ENCODE measurements at regions not wholly inside any gene's neighbourhood (a gene's known extent, or its start where the extent isn't known, plus 50 kb on each side); places are given as distances from the start of the nearest gene placed in this dataset.
A peak's percentile ranks its signal among the peaks of the same experiment; 100 is the strongest.

DNA sequence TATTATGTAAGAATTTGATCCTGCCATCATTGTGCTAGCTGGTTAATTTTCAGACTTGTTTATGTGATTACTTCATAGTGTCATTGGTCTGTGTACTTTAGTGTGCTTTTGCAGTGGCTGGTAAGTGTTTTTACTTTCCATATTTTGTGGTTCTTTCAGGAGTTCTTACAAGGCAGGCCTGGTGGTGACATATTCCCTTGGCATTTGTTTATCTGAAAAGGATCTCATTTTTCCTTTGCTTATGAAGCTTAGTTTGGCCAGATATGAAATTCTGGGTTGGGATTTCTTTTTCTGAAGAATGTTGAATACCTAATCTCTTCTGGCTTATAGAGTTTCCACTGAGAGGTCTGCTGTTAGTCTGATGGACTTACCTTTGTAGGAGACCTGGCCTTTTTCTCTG, 72.8 kb upstream of the MC4R start:
- DNase-seq (ENCODE audit: low spot score), result no peak

DNA sequence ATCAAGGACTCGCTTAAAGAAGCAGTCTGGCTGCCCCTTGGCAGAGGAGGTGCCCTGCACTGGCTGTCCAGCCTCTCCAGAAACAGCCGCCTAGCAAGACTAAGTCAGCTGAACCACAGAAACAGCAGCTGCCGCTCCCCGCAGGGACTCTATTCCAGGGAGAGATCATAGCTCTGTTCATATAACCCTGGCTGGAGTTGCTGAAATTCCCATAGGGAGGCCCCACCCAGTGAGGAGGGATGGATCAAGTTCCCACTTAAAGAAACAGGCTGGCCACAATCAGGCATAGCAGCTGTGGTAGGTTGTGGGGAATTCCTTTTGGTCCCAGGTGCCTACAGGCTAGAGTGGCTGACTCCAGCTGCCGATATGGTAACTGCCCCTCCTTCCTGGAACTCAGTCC, 74.2 kb upstream of the MC4R start:
- no peak for DNase-seq (ENCODE audit: low spot score)

DNA sequence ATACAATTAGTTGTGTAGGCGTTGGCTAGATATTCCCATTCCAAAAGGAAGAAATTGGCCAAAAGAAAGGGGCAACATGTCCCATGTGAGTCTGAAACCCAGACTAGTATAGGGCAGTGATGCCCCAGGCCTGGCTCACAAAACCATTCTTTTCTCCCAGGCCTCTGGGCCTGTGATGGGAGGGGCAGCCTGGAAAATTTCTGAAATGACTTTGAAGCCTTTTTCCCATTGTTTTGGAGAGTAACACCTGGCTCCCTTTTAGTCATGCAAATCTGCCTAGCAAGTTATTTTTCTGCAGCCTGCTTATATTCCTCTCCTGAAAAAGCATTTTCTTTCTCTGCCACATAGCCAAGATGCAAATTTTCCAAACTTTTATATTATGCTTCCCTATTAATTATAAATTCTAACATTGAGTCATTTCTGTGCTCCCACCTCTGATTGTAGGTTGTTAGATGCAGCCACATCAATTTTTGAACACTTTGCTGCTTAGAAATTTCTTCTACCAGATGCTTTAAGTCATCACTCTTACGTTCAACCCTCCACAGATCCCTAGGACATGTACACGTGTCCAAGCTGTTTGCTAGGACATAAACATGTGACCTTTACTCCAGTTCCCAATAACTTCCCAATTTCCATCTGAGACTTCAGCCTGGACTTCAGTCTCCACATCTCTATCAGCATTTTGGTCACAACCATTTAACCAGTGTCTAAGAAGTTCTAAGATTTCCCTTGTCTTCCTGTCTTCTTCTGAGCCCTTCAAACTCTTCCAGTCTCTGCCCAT, 76.1 kb upstream of the MC4R start:
- no peak for DNase-seq (ENCODE audit: low spot score)

DNA sequence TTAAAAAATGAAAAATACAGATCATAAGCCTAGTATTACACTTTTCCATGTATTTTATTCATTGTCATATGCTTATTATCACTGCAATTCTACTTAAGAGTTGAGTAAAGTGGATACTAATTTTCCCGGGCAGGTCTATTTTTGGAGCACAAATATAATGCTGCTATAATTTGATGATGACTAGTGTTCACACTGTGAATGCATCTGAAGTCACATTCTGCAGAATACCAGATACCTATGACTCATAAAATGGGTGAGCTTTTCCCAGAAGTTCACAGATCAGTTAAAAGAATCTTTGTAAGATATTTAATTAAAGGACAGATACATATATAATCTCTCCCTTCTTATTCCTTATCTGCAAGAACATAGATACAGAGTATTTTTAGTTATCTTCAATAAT, 79.8 kb upstream of the MC4R start:
- DNase-seq (ENCODE audit: low spot score), result peak; percentile 29

DNA sequence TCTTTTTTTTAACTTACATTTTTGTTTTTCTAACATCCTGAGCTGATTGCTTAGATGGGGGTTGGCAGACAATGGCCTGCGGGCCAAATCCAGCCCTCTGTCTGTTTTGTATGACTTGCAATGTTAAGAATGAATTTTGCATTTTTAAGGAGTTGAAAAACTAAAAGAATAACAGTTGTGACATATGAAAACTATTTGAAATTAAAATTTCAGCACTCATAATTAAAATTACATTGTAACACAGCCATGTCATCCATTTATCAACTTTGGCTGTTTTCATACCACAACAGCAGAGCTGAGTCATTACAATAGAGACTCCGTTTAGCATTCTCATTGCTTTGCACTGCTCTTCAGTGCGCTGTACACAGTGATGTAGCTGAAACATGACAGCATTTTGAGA, 94.1 kb upstream of the MC4R start:
- DNase-seq (ENCODE audit: low spot score), result no peak

DNA sequence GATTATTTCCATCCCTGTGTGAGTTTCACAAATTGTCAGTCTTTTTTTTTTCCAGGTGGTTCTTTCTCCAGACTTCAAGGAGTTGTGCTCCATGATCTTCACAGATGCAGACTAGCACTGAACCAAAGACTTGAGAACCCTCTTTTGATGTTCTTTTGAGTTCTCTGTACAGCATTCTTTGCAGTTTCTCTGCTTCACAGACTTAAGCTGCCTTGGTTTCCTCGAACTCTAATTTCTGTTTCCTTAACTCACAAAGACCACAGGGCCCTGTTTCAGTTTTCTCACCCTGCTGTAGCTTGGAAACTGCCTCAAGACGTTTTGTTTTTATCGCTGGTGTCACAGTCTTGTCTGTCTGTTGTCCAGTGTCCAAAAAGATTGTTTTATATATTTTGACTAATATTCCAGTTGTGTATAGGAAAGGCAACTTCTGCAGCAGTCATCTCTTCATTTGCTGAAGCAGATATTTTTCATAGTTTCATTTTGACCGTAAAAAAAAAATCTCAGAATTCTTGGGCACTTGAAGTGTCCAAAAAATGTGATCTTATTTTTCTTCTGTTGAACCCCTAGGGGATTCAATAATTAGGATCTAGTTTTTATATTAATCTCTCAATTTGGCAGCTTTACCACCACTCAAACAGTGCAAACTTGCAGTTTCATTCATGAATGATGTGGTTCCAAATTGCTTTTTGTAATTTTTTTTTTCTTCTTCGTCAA, 97.0 kb upstream of the MC4R start:
- DNase-seq (ENCODE audit: low spot score), result no peak

DNA sequence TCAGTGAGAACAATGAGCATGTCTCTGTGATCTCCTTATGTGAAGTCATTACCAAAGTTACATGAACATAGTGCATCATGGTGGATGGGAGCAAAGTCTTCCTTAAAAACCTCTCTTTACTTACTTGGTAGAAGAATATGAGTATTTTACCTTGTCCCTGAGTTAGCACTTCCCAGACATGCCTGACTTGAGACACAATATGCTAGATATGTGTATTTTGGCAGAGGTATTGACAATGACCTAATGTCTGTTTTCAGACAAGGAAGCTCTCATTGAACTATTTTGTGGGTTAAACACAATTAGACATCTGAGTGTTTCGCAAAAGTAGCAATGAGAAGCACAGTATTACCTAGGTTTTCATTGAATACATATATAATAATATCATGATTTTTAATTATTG, 99.1 kb upstream of the MC4R start:
- peak; percentile 74 for DNase-seq (ENCODE audit: low spot score)

DNA sequence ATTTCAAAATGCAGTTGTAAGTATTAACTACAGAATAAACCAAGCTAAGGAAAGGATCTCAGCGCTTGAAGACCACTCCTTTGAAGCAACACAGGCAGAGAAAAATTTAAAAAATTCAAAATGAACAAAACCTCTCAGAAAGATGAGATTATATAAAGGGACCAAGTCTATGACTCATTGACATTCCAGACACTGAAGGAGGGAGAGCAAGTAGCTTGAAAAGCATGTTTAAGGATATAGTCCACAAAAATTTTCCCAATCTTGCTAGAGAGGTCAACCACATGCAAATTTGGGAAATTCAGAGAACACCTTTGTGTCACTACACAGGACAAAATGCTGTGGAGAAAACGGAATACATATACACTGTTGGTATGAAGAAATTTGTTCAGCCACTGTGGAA, 112.6 kb upstream of the MC4R start:
- DNase-seq (ENCODE audit: low spot score), result peak; percentile 27

DNA sequence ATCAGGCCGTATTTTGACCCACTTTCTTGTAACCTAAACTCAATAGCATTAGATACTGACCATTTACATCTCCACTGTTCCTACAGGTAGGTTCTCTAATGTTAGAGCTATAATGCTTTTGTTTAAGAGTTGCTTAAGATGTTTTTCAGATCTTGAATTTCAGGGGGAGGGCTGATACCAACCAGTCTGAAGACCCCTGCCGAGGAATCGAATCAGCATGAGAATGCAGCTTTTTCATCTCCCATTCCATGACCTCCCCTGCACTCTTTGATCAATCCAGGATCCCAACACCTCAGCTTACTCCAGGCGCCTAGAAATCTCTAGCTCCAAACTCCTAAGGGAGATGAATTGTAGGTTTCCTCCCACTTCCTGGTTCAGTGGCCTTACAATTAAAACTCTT, 120.5 kb upstream of the MC4R start:
- no peak for DNase-seq (ENCODE audit: low spot score)

DNA sequence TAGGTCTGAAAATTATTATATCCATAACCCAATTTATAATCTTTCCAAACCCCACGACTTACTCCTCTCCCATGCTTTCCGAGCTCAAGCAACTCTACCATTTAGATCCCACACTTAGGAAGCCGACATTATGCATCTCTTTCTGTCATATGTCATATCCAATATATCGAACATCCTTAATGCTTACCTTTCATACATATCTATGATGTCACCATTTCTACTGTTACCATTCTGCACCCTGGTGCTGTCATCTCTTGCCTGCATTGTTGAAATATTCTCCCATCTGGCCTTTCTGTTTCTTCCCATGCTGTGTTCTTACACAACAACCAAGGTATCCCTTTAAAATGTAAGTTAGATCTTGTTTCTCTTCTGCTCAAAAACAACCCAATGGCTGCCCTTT, 127.1 kb upstream of the MC4R start:
- no peak for DNase-seq (ENCODE audit: low spot score)

DNA sequence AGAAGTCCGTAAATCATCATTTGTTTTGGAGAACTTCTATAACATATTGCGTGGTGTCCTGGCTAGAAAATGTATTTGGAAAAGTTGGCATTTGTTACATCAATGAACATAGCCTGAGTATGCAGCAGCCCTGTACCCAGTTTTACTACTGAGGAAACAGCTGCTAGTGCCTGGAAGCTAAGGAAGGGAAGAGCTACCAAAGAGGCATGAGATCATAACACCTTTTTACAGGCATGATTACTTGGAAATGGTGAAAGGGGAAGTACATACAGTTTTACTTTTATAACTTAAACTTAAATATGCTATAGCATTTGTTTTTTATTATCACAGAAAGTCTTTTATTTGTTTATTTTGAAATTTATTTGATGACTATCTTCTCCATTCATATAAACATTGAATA, 128.4 kb upstream of the MC4R start:
- no peak for DNase-seq (ENCODE audit: low spot score)

DNA sequence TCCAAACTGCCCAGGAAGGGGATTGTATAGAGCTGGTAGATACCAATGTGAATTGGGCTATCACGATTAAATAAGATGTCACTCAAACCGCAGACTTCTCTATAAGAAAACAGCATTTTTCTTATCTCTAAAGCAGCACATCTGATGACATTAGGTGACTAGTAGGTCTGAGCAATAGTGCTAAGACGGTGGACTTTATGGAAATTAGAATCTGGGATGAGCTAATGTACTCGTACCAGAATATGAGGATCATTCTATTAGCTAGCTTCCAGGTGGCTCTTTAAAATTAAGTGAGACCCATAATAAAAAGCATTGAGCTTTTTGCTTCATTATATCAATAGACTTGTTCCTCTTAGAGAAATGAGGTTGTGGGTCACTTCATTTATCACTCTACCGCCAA, 130.0 kb upstream of the MC4R start:
- no peak for DNase-seq (ENCODE audit: low spot score)

DNA sequence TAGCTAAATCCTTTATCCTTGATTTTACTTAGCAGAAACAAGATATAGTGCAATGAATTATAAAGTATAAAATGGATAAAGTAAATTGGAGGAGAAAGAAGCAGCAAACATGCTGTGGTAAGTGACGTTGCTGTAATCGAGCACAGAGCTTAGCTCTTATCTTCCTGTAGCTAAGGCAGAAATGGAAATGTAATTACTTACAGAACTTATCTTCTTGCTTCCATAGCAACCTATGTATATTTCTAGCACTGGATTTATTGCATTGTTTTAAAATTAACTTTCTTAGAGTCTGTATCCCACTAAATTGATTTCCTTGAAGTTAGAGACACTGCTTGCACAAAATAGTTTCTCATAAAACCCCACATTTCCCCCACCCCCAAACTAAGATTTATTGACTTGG, 130.6 kb upstream of the MC4R start:
- no peak for DNase-seq (ENCODE audit: low spot score)

DNA sequence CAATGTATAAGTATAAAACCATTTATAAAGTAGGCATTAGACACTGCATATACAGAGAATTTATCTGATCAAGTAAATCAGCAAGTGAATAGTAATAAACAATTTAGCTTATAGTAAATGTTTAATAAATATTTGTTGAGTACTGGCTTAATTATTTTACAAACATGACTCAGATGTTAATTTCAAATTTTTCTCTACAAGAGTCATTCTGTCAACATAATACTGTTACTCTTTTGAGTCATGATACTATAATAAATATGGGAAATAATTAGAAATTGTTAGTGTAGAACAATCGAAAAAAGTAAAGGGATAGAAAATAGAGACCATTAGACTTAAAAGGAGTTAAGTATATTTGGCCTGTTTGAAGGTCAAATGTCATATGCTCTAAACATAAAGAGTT, 133.6 kb upstream of the MC4R start:
- no peak for DNase-seq (ENCODE audit: low spot score)

DNA sequence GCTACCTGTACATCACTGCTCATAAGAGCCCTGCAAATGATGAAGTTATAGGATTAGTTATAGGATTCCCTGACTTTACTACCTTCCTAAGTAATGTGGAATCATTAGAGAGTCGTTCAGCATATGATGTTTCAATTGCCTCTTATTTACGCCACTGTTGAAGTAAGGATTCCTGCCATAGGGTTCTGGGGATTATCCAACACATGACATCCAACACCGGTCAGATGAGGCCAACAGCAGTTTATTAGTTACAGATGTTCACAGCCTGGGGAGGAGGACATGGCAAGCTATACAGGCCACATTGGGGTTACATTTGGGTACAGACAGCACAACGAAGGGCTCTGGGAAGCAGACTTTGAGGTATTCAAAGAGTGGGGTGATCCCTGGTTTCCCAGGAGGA, 134.1 kb upstream of the MC4R start:
- DNase-seq (ENCODE audit: low spot score), result no peak

DNA sequence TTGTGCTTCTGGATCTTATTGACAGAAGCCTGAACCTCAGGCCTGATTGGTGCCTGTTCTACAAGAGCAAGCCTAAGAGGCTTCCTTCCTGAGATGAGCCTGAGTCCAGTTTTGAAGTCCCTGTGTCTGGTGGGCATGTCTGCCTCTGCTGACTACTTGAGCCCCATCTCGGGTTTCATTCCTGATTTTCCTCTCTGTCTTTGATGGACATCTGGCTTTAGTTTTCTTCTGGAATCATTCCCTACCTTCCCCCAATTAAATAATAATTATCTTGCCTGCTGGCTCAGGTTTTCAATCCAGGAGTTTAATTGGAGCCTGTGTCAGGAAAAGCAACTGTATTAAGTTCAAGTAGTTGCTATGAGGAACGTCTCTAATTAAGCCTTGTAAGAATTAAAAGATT, 135.5 kb upstream of the MC4R start:
- no peak for DNase-seq (ENCODE audit: low spot score)

DNA sequence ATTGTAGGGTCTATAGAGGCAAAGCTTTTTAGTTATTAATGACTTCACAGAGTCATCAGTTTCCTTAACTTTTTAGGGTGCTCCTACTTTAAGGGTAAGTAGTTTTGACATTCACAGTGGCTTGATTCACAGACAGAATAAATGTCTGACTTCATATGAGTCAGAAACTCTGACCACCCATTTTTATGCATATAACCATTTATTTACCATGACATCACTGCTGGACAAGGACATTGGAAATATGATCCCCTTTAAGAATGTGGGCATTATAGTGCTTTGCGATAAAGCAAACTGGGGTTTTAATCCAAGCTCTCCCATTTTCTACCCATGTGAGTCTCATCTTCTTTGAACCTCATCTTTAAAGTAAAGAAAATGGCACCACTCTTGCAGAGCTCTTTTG, 162.0 kb upstream of the MC4R start:
- DNase-seq (ENCODE audit: low spot score), result peak; percentile 42

DNA sequence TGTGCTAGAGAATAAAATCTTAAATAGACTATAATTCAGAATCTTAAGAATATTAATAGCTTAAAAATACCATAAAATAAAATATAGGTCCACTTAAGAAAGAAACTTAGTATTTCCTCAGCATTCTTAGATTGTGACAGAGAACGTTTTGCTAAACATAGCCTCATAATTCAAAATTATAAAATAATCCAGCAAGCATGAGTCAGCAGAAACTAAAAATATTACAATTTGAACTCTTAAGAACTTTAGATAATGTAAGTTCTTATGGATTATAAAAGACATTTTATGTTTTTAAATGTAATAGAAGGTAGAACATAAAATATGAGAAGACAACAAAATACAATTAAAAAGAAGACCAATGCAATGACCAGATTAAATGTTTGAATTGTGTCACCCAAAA, 164.5 kb upstream of the MC4R start:
- DNase-seq (ENCODE audit: low spot score), result no peak

DNA sequence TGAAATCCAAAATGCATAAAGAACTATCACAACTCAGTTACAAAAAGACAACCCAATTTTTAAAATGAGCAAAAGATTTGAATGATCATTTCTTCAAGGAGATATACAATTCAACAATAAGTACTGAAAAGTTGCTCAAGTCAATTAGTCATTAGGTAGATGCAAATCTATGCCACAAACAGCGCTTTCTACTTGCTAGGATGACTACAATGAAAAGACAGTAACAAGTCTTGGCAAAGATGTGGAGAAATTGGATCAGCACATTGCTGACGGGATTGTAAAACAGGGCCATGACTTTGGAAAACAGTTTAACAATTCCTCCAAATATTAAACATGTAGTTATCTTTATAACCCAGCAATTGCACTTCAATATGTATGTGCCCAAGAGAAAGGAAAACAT, 166.3 kb upstream of the MC4R start:
- DNase-seq (ENCODE audit: low spot score), result no peak

DNA sequence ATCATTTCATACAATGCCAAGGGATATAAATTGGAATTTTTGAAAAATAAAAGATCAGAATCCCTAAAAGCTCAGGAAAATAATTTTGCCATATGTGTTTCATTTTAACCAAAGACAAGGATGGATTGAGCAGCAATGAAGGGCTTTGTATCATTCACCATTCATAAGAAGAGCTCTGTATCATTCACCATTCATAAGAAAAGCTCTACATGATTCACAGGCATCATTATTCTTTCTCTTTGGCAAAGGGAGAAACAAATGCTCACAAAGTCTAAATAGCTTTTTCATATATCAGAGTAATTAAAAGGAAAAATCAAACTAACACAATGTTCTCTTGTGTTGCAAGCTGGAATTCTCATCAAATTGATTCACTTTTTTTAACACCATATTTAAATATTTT, 169.1 kb upstream of the MC4R start:
- DNase-seq (ENCODE audit: low spot score), result no peak

DNA sequence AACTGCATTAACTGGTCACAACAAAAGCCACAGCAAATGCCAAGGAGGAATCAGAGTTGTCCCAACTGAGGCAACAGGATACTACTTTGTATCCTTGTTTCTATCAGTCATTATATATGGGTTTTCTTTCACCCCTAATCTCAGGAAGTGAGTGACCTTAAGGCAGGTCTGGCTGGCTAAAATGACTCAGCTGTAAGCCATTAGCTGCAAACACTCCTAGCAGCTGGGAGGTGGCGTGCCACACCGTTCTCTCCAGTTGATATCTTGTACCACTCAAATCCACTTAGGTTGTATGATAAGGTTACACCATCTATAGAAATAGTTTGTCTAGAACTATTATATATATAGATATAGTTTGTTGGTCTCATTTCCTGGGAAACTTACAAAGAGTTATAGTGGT, 171.1 kb upstream of the MC4R start:
- DNase-seq (ENCODE audit: low spot score), result peak; percentile 30

DNA sequence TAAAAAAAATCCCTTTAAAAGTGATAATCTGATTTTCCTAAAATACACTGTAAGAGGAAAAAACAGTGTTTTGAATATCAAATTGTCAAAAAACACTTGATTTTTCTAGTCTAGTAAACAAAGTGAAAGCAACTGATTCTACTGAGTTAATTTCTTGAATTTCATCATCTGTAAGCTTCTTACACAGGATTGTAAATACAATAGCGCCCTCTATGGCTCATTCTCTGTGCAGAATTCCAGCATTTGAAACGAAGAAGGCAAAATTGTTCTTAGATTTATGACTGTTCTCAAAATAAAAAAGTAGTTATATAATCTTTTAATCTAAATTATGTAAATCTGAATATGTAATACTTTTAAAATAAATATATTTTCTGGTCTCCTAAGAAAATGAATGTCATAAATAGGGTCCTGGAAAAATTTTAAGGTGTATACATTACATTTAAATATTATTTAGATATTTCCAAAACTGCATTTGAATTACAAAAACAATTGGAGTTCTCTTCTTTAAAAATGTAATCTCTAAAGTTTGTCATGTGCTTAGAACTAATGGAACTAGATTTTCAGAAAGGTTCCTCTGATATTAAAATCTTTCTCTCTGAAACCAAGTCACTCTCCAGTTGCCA, 176.9 kb upstream of the MC4R start:
- peak; percentile 75 for DNase-seq (ENCODE audit: low spot score)

DNA sequence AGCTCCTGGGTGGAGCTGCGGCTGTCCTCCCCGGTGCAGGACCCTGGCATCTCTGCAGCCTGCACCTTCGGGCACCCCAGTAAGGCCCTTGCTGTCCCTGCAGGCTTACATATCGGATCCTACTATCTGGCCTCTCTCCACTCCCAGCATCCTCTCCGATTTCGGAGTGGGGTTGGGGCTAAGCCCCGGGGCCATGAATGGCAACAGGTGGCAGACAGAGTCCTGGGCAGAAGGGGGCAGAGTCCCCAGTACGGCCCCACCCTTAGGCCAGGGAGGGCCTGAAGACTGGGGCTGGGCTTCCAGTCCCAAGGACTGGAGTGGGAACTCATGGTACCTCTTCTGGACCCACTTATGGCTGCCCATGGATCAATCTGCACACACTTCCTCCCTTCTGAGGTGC, 180.4 kb upstream of the MC4R start:
- DNase-seq (ENCODE audit: low spot score), result no peak

DNA sequence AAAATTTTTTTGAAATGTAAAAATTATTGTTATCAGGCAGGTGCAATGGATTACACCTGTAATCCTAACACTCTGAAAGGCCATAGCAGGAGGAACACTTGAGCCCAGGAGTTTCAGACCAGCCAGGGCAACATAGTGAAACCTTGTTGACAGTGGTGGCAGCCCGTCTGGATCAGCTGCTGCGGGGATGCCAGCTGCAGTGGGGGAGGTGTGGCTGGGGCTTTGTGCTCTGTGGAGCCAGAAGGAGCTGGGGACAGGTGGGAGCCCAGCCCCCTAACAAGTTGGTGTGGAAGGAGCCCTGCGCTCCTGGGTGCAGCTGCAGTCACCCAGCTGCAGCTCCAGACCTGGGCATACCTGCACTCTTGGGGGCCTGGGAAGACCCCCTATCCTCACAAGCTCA, 182.4 kb upstream of the MC4R start:
- DNase-seq (ENCODE audit: low spot score), result no peak

Data from kidney tubule cell (primary cell).